K562 (cell line): ENCODE measurements at regions not wholly inside any gene's neighbourhood (a gene's known extent, or its start where the extent isn't known, plus 50 kb on each side); places are given as distances from the start of the nearest gene placed in this dataset.

Experiments used
- CTCF ChIP-seq, 3 experiments: IDR thresholded peaks in 2 of 3; conservative IDR thresholded peaks in 1 of 3; 2 replicates each; pipeline ENCODE4 v1.5.1; 2011 to 2012; ENCODE audit warnings: low read length in 3 of 3, mild to moderate bottlenecking in 3 of 3, control low read depth in 2 of 3, improper control_type of control experiment in 1 of 3, inconsistent platforms in 1 of 3, low read depth in 1 of 3, mixed read lengths in 1 of 3, moderate library complexity in 1 of 3; ENCODE audit not compliant: insufficient read depth in 2 of 3
- E2F1 ChIP-seq: sonication (generic); formaldehyde crosslinking; IDR thresholded peaks from 2 replicates; pipeline ENCODE4 v1.8.1; 2023; ENCODE audit warnings: mild to moderate bottlenecking, missing genetic modification reagents, moderate library complexity
- MYC ChIP-seq, 2 experiments: fragments of 250-450 bp in 1 of 2; sonication (Bioruptor Pico) in 1 of 2; IDR thresholded peaks; 2 replicates each; pipeline versions ENCODE4 v1.5.1 to v1.6.1; 2012 to 2021; ENCODE audit warnings: low read depth in 2 of 2, borderline replicate concordance in 1 of 2, improper control_type of control experiment in 1 of 2, low read length in 1 of 2, mild to moderate bottlenecking in 1 of 2, moderate library complexity in 1 of 2
- POLR2A ChIP-seq: fragments of 450-650 bp; conservative IDR thresholded peaks from 2 replicates; pipeline ENCODE4 v1.6.1; 2016
- RFX1 ChIP-seq: fragments of 450-650 bp; IDR thresholded peaks from 2 replicates; pipeline ENCODE4 v1.6.1; 2016; ENCODE audit warnings: mild to moderate bottlenecking, moderate library complexity
- SPI1 ChIP-seq: IDR thresholded peaks from 2 replicates; pipeline ENCODE4 v1.6.1; 2011; ENCODE audit warnings: low read depth, low read length, control low read depth, borderline replicate concordance
- SRSF9 ChIP-seq: fragments of 200-400 bp; formaldehyde crosslinking; IDR thresholded peaks from 2 replicates; pipeline ENCODE4 v1.6.1; 2017; ENCODE audit warnings: low read depth, low read length, borderline replicate concordance
- ZBTB8A ChIP-seq: fragments of 450-650 bp; IDR thresholded peaks from 2 replicates; pipeline ENCODE4 v1.6.1; 2018; ENCODE audit warnings: mild to moderate bottlenecking, moderate library complexity; ENCODE audit not compliant: partially characterized antibody
- ZNF274 ChIP-seq: IDR thresholded peaks from 2 replicates; pipeline ENCODE4 v1.6.1; 2011; ENCODE audit warnings: low read depth, mild to moderate bottlenecking, low read length, moderate library complexity, borderline replicate concordance
- ZNF398 ChIP-seq: fragments of 250-450 bp; sonication (Bioruptor Pico); IDR thresholded peaks from 2 replicates; pipeline ENCODE4 v1.8.0; 2021; ENCODE audit warnings: moderate library complexity, mild to moderate bottlenecking, inconsistent platforms
- TF ChIP-seq, protein P1 (sequence below): sonication (generic); formaldehyde crosslinking; IDR thresholded peaks from 2 replicates; pipeline ENCODE4 v1.8.0; 2022; ENCODE audit warnings: missing genetic modification reagents, mild to moderate bottlenecking, borderline replicate concordance
- TF ChIP-seq, protein P2 (sequence below), 2 experiments: fragments of 450-650 bp; formaldehyde crosslinking in 1 of 2; IDR thresholded peaks; 2 replicates each; pipeline versions ENCODE4 v1.4.0 to v1.6.1; 2014 to 2020; ENCODE audit warnings: mild to moderate bottlenecking in 2 of 2, borderline replicate concordance in 1 of 2, low read depth in 1 of 2
- TF ChIP-seq, protein P3 (sequence below), 2 experiments: fragments of 450-650 bp; IDR thresholded peaks; 2 replicates each; pipeline ENCODE4 v1.6.1; 2018; ENCODE audit warnings: mild to moderate bottlenecking in 2 of 2, low read depth in 1 of 2; ENCODE audit not compliant: partially characterized antibody in 2 of 2

GRCh38 chr6:166253778-166254204, 54.4 kb downstream of the PRR18 start:
- TF ChIP-seq POLR2A: no peak
- no peak for TF ChIP-seq ZBTB8A
- TF ChIP-seq, protein P1, sequence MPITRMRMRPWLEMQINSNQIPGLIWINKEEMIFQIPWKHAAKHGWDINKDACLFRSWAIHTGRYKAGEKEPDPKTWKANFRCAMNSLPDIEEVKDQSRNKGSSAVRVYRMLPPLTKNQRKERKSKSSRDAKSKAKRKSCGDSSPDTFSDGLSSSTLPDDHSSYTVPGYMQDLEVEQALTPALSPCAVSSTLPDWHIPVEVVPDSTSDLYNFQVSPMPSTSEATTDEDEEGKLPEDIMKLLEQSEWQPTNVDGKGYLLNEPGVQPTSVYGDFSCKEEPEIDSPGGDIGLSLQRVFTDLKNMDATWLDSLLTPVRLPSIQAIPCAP: no peak
- no peak for TF ChIP-seq CTCF (IDR thresholded peaks at IDR 0.05 in 2 of 3, conservative IDR thresholded peaks at IDR 0.05 in 1 of 3; ENCODE audit: insufficient read depth in 2 of 3, low read depth in 1 of 3, low read length in 3 of 3)
- TF ChIP-seq, protein P2, sequence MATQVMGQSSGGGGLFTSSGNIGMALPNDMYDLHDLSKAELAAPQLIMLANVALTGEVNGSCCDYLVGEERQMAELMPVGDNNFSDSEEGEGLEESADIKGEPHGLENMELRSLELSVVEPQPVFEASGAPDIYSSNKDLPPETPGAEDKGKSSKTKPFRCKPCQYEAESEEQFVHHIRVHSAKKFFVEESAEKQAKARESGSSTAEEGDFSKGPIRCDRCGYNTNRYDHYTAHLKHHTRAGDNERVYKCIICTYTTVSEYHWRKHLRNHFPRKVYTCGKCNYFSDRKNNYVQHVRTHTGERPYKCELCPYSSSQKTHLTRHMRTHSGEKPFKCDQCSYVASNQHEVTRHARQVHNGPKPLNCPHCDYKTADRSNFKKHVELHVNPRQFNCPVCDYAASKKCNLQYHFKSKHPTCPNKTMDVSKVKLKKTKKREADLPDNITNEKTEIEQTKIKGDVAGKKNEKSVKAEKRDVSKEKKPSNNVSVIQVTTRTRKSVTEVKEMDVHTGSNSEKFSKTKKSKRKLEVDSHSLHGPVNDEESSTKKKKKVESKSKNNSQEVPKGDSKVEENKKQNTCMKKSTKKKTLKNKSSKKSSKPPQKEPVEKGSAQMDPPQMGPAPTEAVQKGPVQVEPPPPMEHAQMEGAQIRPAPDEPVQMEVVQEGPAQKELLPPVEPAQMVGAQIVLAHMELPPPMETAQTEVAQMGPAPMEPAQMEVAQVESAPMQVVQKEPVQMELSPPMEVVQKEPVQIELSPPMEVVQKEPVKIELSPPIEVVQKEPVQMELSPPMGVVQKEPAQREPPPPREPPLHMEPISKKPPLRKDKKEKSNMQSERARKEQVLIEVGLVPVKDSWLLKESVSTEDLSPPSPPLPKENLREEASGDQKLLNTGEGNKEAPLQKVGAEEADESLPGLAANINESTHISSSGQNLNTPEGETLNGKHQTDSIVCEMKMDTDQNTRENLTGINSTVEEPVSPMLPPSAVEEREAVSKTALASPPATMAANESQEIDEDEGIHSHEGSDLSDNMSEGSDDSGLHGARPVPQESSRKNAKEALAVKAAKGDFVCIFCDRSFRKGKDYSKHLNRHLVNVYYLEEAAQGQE (IDR thresholded peaks at IDR 0.05; ENCODE audit: borderline replicate concordance): no peak
- TF ChIP-seq, protein P2 (CRISPR knock-in tag; IDR thresholded peaks at IDR 0.05; ENCODE audit: low read depth): no peak
- TF ChIP-seq SPI1: no peak
- no peak for TF ChIP-seq RFX1
- TF ChIP-seq SRSF9: no peak
- TF ChIP-seq, protein P3, sequence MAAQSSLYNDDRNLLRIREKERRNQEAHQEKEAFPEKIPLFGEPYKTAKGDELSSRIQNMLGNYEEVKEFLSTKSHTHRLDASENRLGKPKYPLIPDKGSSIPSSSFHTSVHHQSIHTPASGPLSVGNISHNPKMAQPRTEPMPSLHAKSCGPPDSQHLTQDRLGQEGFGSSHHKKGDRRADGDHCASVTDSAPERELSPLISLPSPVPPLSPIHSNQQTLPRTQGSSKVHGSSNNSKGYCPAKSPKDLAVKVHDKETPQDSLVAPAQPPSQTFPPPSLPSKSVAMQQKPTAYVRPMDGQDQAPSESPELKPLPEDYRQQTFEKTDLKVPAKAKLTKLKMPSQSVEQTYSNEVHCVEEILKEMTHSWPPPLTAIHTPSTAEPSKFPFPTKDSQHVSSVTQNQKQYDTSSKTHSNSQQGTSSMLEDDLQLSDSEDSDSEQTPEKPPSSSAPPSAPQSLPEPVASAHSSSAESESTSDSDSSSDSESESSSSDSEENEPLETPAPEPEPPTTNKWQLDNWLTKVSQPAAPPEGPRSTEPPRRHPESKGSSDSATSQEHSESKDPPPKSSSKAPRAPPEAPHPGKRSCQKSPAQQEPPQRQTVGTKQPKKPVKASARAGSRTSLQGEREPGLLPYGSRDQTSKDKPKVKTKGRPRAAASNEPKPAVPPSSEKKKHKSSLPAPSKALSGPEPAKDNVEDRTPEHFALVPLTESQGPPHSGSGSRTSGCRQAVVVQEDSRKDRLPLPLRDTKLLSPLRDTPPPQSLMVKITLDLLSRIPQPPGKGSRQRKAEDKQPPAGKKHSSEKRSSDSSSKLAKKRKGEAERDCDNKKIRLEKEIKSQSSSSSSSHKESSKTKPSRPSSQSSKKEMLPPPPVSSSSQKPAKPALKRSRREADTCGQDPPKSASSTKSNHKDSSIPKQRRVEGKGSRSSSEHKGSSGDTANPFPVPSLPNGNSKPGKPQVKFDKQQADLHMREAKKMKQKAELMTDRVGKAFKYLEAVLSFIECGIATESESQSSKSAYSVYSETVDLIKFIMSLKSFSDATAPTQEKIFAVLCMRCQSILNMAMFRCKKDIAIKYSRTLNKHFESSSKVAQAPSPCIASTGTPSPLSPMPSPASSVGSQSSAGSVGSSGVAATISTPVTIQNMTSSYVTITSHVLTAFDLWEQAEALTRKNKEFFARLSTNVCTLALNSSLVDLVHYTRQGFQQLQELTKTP (IDR thresholded peaks at IDR 0.05; ENCODE audit: low read depth in 1 of 2, partially characterized antibody in 2 of 2): no peak
- TF ChIP-seq E2F1: no peak
- TF ChIP-seq MYC (IDR thresholded peaks at IDR 0.05; ENCODE audit: low read depth, low read length): no peak
- TF ChIP-seq MYC (CRISPR knock-in tag; IDR thresholded peaks at IDR 0.05; ENCODE audit: borderline replicate concordance, low read depth): no peak
- TF ChIP-seq ZNF274: no peak
- no peak for TF ChIP-seq ZNF398 (CRISPR knock-in tag)
